ENCODE measurements at regions not wholly inside any gene's neighbourhood (a gene's known extent, or its start where the extent isn't known, plus 50 kb on each side); places are given as distances from the start of the nearest gene placed in this dataset.

DNA sequence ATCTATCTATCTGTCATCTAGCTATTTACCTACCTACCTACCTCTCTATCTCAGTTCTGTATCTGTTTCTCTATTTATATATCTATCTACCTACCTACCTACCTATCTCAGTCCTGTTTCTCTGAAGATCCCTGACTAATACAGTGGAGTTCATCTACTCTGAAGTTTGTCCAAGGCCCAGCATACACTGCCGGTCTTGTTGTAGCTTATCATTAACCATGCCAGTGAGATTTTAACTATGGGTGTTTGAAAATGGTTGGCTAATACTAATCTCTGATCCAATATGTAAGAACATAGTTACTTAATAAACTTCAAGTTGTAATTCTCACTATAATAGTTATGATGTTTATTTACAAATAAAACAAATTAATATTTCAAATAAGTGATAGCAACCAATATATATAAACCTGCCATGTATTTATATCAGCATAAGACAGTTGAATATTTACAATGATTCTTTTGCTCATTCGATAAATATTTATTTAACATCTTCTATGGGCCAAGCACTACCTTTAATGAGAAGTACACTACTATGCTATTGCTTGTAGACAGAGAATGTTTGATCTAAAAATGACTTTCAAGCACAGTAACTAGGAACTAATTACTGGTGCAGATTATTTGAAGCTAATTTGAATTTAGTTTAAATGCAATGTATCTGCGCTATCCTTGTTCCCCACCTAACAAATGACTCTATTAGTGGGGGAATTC lies 242.1 kb downstream of the KLF5 start:
- CTCF ChIA-PET = interaction anchor here (1.4 kb wide), 1 partner anchor 8 kb away, joined by 5 read pairs; no protein-coding TSS in a partner anchor

GRCh38 chr13:73299787-73300186 lies 241.0 kb downstream of the KLF5 start:
- no peaks in the 10 kb centered on the region for H3K4me1 Mint-ChIP-seq (ENCODE audit: low read depth)
- TF ChIP-seq, protein P1, sequence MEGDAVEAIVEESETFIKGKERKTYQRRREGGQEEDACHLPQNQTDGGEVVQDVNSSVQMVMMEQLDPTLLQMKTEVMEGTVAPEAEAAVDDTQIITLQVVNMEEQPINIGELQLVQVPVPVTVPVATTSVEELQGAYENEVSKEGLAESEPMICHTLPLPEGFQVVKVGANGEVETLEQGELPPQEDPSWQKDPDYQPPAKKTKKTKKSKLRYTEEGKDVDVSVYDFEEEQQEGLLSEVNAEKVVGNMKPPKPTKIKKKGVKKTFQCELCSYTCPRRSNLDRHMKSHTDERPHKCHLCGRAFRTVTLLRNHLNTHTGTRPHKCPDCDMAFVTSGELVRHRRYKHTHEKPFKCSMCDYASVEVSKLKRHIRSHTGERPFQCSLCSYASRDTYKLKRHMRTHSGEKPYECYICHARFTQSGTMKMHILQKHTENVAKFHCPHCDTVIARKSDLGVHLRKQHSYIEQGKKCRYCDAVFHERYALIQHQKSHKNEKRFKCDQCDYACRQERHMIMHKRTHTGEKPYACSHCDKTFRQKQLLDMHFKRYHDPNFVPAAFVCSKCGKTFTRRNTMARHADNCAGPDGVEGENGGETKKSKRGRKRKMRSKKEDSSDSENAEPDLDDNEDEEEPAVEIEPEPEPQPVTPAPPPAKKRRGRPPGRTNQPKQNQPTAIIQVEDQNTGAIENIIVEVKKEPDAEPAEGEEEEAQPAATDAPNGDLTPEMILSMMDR (IDR thresholded peaks at IDR 0.05) = no peak
- H3K27ac ChIP-seq (ENCODE audit: low read depth in 1 of 2, low read length in 2 of 2) = no peak overlapping the region
- no peaks in the 10 kb centered on the region for H3K36me3 ChIP-seq (ENCODE audit: insufficient read depth, low read length)
- ATAC-seq (ENCODE audit: poor library complexity) (no peak), DNase-seq (no peak)
- H3K4me3 ChIP-seq (ENCODE audit: low read length) = no peak overlapping the region
- no peak overlapping the region for H3K4me3 Mint-ChIP-seq
- H3K27me3 ChIP-seq (ENCODE audit: control insufficient read depth in 1 of 2, insufficient read depth in 2 of 2, low read length in 2 of 2) = no peaks in the 10 kb centered on the region
- ChIA-PET POLR2A (no interaction called here), CTCF (interaction anchor here (1.4 kb wide), 1 partner anchor 9 kb away, joined by 5 read pairs; no protein-coding TSS in a partner anchor)
- no peaks in the 10 kb centered on the region for H3K9me3 ChIP-seq (ENCODE audit: control insufficient read depth in 1 of 2, insufficient read depth in 1 of 2, low read length in 2 of 2)
- intact Hi-C loops (cut with DNase I, micrococcal nuclease) = no loop called here
- H3K36me3 Mint-ChIP-seq (ENCODE audit: low read depth) = no peaks in the 10 kb centered on the region
- H3K4me1 ChIP-seq (ENCODE audit: insufficient read depth, low read length) = no peaks in the 10 kb centered on the region
- H3K27me3 Mint-ChIP-seq = no peaks in the 10 kb centered on the region
- H3K27ac Mint-ChIP-seq = no peak overlapping the region
- no peaks in the 10 kb centered on the region for H3K9me3 Mint-ChIP-seq

More for the DNA sequence above, 242.1 kb downstream of the KLF5 start:
- TF ChIP-seq, protein P1 (IDR thresholded peaks at IDR 0.05) = no peak
- ATAC-seq (ENCODE audit: poor library complexity) (no peak), DNase-seq (no peak)
- intact Hi-C loops (cut with DNase I, micrococcal nuclease) = no loop called here
- no peak overlapping the region for H3K27ac Mint-ChIP-seq
- POLR2A ChIA-PET = no interaction called here
- H3K4me1 ChIP-seq (ENCODE audit: insufficient read depth, low read length) = no peaks in the 10 kb centered on the region
- H3K27ac ChIP-seq (ENCODE audit: low read depth in 1 of 2, low read length in 2 of 2) = no peak overlapping the region
- no peaks in the 10 kb centered on the region for H3K36me3 ChIP-seq (ENCODE audit: insufficient read depth, low read length)
- no peaks in the 10 kb centered on the region for H3K9me3 Mint-ChIP-seq
- no peak overlapping the region for H3K4me3 ChIP-seq (ENCODE audit: low read length)
- no peaks in the 10 kb centered on the region for H3K4me1 Mint-ChIP-seq (ENCODE audit: low read depth)
- no peaks in the 10 kb centered on the region for H3K36me3 Mint-ChIP-seq (ENCODE audit: low read depth)
- no peaks in the 10 kb centered on the region for H3K9me3 ChIP-seq (ENCODE audit: control insufficient read depth in 1 of 2, insufficient read depth in 1 of 2, low read length in 2 of 2)
- no peak overlapping the region for H3K4me3 Mint-ChIP-seq
- H3K27me3 ChIP-seq (ENCODE audit: control insufficient read depth in 1 of 2, insufficient read depth in 2 of 2, low read length in 2 of 2) = no peaks in the 10 kb centered on the region
- no peaks in the 10 kb centered on the region for H3K27me3 Mint-ChIP-seq

- no peaks in the 10 kb centered on the region for H3K9me3 Mint-ChIP-seq
- POLR2A ChIA-PET = no interaction called here
- Histone ChIP-seq H3K36me3 (ENCODE audit: insufficient read depth, low read length) (no peaks in the 10 kb centered on the region), H3K27me3 (ENCODE audit: control insufficient read depth in 1 of 2, insufficient read depth in 2 of 2, low read length in 2 of 2) (no peaks in the 10 kb centered on the region), H3K9me3 (ENCODE audit: control insufficient read depth in 1 of 2, insufficient read depth in 1 of 2, low read length in 2 of 2) (no peaks in the 10 kb centered on the region), H3K4me1 (ENCODE audit: insufficient read depth, low read length) (no peaks in the 10 kb centered on the region), H3K27ac (ENCODE audit: low read depth in 1 of 2, low read length in 2 of 2) (no peak overlapping the region), H3K4me3 (ENCODE audit: low read length) (no peak overlapping the region)
- CTCF ChIA-PET = no interaction called here
- no peaks in the 10 kb centered on the region for H3K4me1 Mint-ChIP-seq (ENCODE audit: low read depth)
- no peak overlapping the region for H3K4me3 Mint-ChIP-seq
- TF ChIP-seq, protein P1 (IDR thresholded peaks at IDR 0.05) = no peak
- H3K27me3 Mint-ChIP-seq = no peaks in the 10 kb centered on the region
- DNase-seq (no peak), ATAC-seq (ENCODE audit: poor library complexity) (no peak)
- H3K27ac Mint-ChIP-seq = no peak overlapping the region
- intact Hi-C loops (cut with DNase I, micrococcal nuclease) = no loop called here
- H3K36me3 Mint-ChIP-seq (ENCODE audit: low read depth) = no peaks in the 10 kb centered on the region
These were observed 235.2 kb downstream of the KLF5 start for GRCh38 chr13:73293913-73294523.
